ENCODE measurements at regions not wholly inside any gene's neighbourhood (a gene's known extent, or its start where the extent isn't known, plus 50 kb on each side); places are given as distances from the start of the nearest gene placed in this dataset.

DNA sequence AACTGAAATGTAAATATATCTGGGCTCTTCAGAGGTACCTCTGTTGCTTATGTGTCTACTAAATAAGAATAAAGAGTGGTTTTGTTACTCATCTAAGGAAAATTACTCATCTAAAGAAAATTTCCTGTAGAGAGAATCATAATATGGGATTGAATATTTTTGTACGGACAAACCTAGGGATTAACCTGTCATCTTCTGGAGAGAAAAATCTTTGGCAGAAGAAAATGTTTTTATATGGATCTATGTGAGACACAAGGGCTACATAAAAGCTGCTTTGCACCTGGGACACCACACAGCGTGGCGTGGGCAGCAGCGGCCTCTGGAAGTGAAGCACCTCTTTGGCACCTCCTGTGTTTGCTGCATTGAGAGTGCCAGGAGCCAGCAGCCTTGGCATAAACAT is 242.9 kb upstream of the DACH1 start:
- no peak for TF ChIP-seq ARNT (IDR thresholded peaks at IDR 0.05)
- no peak for TF ChIP-seq SP1 (IDR thresholded peaks at IDR 0.05)
- no peak for TF ChIP-seq L3MBTL2 (conservative IDR thresholded peaks at IDR 0.05)
- TF ChIP-seq HDGF (IDR thresholded peaks at IDR 0.05; ENCODE audit: borderline replicate concordance), result no peak
- TF ChIP-seq BHLHE40 (IDR thresholded peaks at IDR 0.05; ENCODE audit: borderline replicate concordance), result no peak
- TF ChIP-seq FOXA1 (IDR thresholded peaks at IDR 0.05), result no peak
- no peak for TF ChIP-seq ZNF384 (IDR thresholded peaks at IDR 0.05)
- no peak for TF ChIP-seq FOXM1 (IDR thresholded peaks at IDR 0.05; ENCODE audit: borderline replicate concordance)
- no peak for TF ChIP-seq SUZ12 (IDR thresholded peaks at IDR 0.05)
